K562 (cell line): ENCODE measurements at regions not wholly inside any gene's neighbourhood (a gene's known extent, or its start where the extent isn't known, plus 50 kb on each side); places are given as distances from the start of the nearest gene placed in this dataset.

Source experiments
- ATAC-seq: fragments of 200-7000 bp; cut with Tn5 transposase; 3 replicates; pipeline ENCODE4 v1.9.1; 2020; ENCODE audit warnings: moderate library complexity
- BruUV-seq: library from RNA; stranded (reverse); fragments of 400-500 nt; replicated peaks from 2 replicates; lab custom pipeline; 2021; lab: Mats Ljungman, UMichigan
- CTCF ChIA-PET: fragments of 300-600 bp; formaldehyde crosslinking; extraction: SDS; loops from one replicate; lab custom pipeline; 2021; ENCODE audit warnings: low intra/inter-chr PET ratio; lab: Yijun Ruan, JAX
- POLR2A ChIA-PET: fragments of 300-600, 350-650 bp; sonication (Branson Sonifier 250); formaldehyde crosslinking; extraction: SDS; loops from one replicate; lab custom pipeline; 2021; ENCODE audit warnings: antibody characterized with exemption, inconsistent platforms; lab: Yijun Ruan, JAX
- DNase-seq, 4 experiments: peaks; one replicate each; pipeline versions ENCODE4 v3.0.0 to v3.0.0-alpha.2; 2011 to 2018; ENCODE audit warnings: low spot score in 3 of 4, mixed read lengths in 3 of 4; ENCODE audit errors: extremely low read depth in 1 of 4
- FAIRE-seq: peaks from 2 replicates; lab custom pipeline; 2011; peaks lifted over from hg19 to GRCh38; lab: Jason Lieb, UNC
- H2AFZ ChIP-seq: 2 replicates; pipeline ENCODE4 v1.6.0; 2011; ENCODE audit warnings: low read depth, low read length, control low read depth, inconsistent platforms
- H3K27ac ChIP-seq: fragments of 200-600 bp; 3 replicates; pipeline ENCODE4 v1.8.0; 2011; ENCODE audit warnings: low read depth, mild to moderate bottlenecking, control low read depth, inconsistent platforms, low read length, moderate library complexity, mixed read lengths; ENCODE audit errors: extremely low read depth
- H3K27me3 ChIP-seq, 2 experiments: fragments of 300-600 bp in 1 of 2; 2 replicates in 1 of 2; 3 replicates in 1 of 2; pipeline versions ENCODE4 v1.6.0 to v1.8.0; 2011; ENCODE audit warnings: inconsistent platforms in 2 of 2, low read length in 2 of 2, mild to moderate bottlenecking in 1 of 2, mixed read lengths in 1 of 2, moderate library complexity in 1 of 2; ENCODE audit not compliant: control insufficient read depth in 2 of 2, insufficient read depth in 2 of 2
- H3K36me3 ChIP-seq: fragments of 300-600 bp; 3 replicates; pipeline ENCODE4 v1.8.0; 2011; ENCODE audit warnings: mild to moderate bottlenecking, low read length, inconsistent platforms; ENCODE audit not compliant: control insufficient read depth, insufficient read depth
- H3K4me1 ChIP-seq, 2 experiments: fragments of 200-600 bp in 1 of 2; replicated peaks in 1 of 2; 2 replicates in 1 of 2; 3 replicates in 1 of 2; pipeline versions ENCODE4 v1.5.1 to v1.8.0; 2011; ENCODE audit warnings: inconsistent platforms in 2 of 2, low read length in 2 of 2, mild to moderate bottlenecking in 1 of 2, mixed read lengths in 1 of 2, moderate library complexity in 1 of 2; ENCODE audit not compliant: control insufficient read depth in 2 of 2, insufficient read depth in 2 of 2
- H3K4me2 ChIP-seq: 2 replicates; pipeline ENCODE4 v1.6.1; 2011; ENCODE audit warnings: low read length, control low read depth, inconsistent platforms, mixed read lengths; ENCODE audit not compliant: insufficient read depth
- H3K4me3 ChIP-seq: fragments of 200-600 bp; sonication (generic), shearing (Covaris generic); 2 replicates; pipeline ENCODE4 v1.5.1; 2016; ENCODE audit warnings: control low read depth, inconsistent platforms
- H3K79me2 ChIP-seq: fragments of 200-600 bp; 3 replicates; pipeline ENCODE4 v1.8.0; 2011; ENCODE audit warnings: low read length, inconsistent platforms; ENCODE audit not compliant: control insufficient read depth, insufficient read depth
- H3K9ac ChIP-seq, 2 experiments: 2 replicates each; pipeline versions ENCODE4 v1.6.0 to v1.6.1; 2011; ENCODE audit warnings: low read depth in 2 of 2, low read length in 2 of 2, control low read depth in 1 of 2, inconsistent platforms in 1 of 2, mild to moderate bottlenecking in 1 of 2, mixed read lengths in 1 of 2; ENCODE audit not compliant: insufficient read depth in 1 of 2
- H3K9me1 ChIP-seq: one replicate; pipeline ENCODE4 v1.6.0; 2011; ENCODE audit warnings: inconsistent platforms, mild to moderate bottlenecking, low read length, moderate library complexity; ENCODE audit not compliant: control insufficient read depth, insufficient read depth
- H3K9me3 ChIP-seq: replicated peaks from 2 replicates; pipeline ENCODE4 v1.5.1; 2011; ENCODE audit warnings: low read depth, low read length, inconsistent platforms; ENCODE audit not compliant: control insufficient read depth, insufficient read depth
- H4K20me1 ChIP-seq: replicated peaks from 2 replicates; pipeline ENCODE4 v1.6.1; 2011; ENCODE audit warnings: low read length, inconsistent platforms, mixed read lengths; ENCODE audit not compliant: control insufficient read depth, insufficient read depth
- EWSR1 ChIP-seq: fragments of 450-650 bp; IDR thresholded peaks from 2 replicates; pipeline ENCODE4 v1.6.1; 2018; ENCODE audit warnings: borderline replicate concordance, mild to moderate bottlenecking, low read depth, moderate library complexity; ENCODE audit not compliant: partially characterized antibody
- FUS ChIP-seq: fragments of 200-400 bp; formaldehyde crosslinking; optimal IDR thresholded peaks from 2 replicates; pipeline ENCODE3; 2017; ENCODE audit warnings: low read depth, low read length
- NR4A1 ChIP-seq, 2 experiments: fragments of 250-450 bp in 1 of 2; fragments of 450-650 bp in 1 of 2; sonication (Bioruptor Pico) in 1 of 2; IDR thresholded peaks; 2 replicates each; pipeline versions ENCODE4 v1.4.0 to v1.6.1; 2016 to 2020; ENCODE audit warnings: mild to moderate bottlenecking in 2 of 2, missing compliant biosample characterization in 1 of 2, missing genetic modification characterization in 1 of 2, moderate library complexity in 1 of 2
- PML ChIP-seq: IDR thresholded peaks from 2 replicates; pipeline ENCODE4 v1.6.1; 2012; ENCODE audit warnings: low read length, inconsistent platforms
- POLR2H ChIP-seq: IDR thresholded peaks from 2 replicates; pipeline ENCODE4 v1.6.1; 2016; ENCODE audit warnings: missing genetic modification characterization, low read depth, mild to moderate bottlenecking, control low read depth, missing compliant biosample characterization, moderate library complexity
- PTBP1 ChIP-seq: fragments of 200-400 bp; formaldehyde crosslinking; IDR thresholded peaks from 2 replicates; pipeline ENCODE4 v1.6.1; 2017; ENCODE audit warnings: low read depth, low read length
- TEAD1 ChIP-seq, 2 experiments: fragments of 450-650 bp in 1 of 2; sonication (generic) in 1 of 2; formaldehyde crosslinking; IDR thresholded peaks; 2 replicates each; pipeline versions ENCODE4 v1.4.0 to v1.8.0; 2020 to 2022; ENCODE audit warnings: mild to moderate bottlenecking in 2 of 2, missing genetic modification reagents in 1 of 2
- TOE1 ChIP-seq, 2 experiments: fragments of 450-650 bp in 1 of 2; sonication (generic) in 1 of 2; formaldehyde crosslinking in 1 of 2; IDR thresholded peaks; 2 replicates each; pipeline versions ENCODE4 v1.7.1 to v1.8.0; 2016 to 2022; ENCODE audit warnings: borderline replicate concordance in 2 of 2, mild to moderate bottlenecking in 2 of 2, antibody characterized with exemption in 1 of 2, inconsistent platforms in 1 of 2, low read depth in 1 of 2, missing genetic modification reagents in 1 of 2, moderate library complexity in 1 of 2
- WGBS: fragments of 100-300 bp; shearing (Covaris generic); methylation state at CpG from one replicate; pipeline ENCODE4 v1.1.6; 2016; ENCODE audit warnings: low coverage, mixed read lengths; ENCODE audit not compliant: insufficient coverage; ENCODE audit errors: missing lambda C conversion rate; 5-methylcytosine and 5-hydroxymethylcytosine counted together
- in situ Hi-C: fragments of 300-500 bp; cut with MboI; formaldehyde crosslinking; loops from 4 replicates; pipeline ENCODE4 v1.15.0; 2018; ENCODE audit warnings: inconsistent platforms, mixed read lengths
- intact Hi-C: fragments of 100-400 bp; cut with micrococcal nuclease; formaldehyde crosslinking; loops from 2 replicates; pipeline ENCODE4 v1.14.2; 2022
- TF ChIP-seq, protein P1 (sequence below): fragments of 250-450 bp; sonication (Bioruptor Pico); IDR thresholded peaks from 2 replicates; pipeline ENCODE4 v1.4.0; 2020
- TF ChIP-seq, protein P2 (sequence below): sonication (generic); formaldehyde crosslinking; IDR thresholded peaks from 2 replicates; pipeline ENCODE4 v1.8.1; 2023; ENCODE audit warnings: mild to moderate bottlenecking, missing genetic modification reagents

DNA sequence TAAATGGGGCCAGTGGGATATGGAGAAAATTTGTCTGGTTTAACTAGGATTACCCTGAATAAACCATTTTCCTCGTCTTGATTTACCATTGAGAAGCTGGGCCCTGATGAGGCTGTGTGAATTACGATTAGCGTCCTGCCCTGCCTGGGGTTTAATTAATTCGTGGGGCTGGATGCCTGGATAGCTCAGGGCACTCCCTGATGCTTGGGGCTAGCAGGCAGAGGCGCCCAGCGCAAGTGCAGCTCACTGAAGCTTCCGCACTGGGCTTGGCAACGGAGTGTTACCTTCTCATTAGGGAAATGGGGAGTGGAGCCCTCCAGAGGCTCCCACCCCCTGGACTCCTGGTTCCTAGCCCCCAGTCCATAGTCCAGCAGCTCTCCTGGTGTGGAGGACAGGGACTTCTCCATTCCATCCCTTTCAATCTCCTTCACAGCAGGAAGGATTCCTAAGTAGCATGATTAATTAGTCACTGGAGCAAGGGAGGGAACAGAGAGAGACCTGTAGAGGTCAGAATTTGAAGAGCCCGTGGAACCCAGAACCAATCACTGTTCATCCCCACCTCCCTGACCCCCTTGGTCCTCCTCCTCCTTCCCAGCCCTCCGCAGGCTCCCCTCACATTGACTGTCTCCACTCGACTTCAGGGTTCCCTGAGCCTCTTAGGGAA is 107.2 kb downstream of the UQCRFS1 start:
- Histone ChIP-seq H3K9me3 (no peaks in the 10 kb centered on the region), H3K27ac (no peak overlapping the region), H3K4me1 (no peaks in the 10 kb centered on the region), H3K4me2 (no peak overlapping the region), H3K36me3 (no peaks in the 10 kb centered on the region), H2AFZ (no peak overlapping the region), H3K9me1 (no peaks in the 10 kb centered on the region), H3K79me2 (no peaks in the 10 kb centered on the region), H4K20me1 (no peaks in the 10 kb centered on the region; the same call in 1 of the 2 replicates), H3K4me3 (no peak overlapping the region), H3K27me3 (peaks cover 0 to 20% of the 10 kb centered on the region in 2 experiments; a peak in 2 of 5 replicates), H3K9ac (no peak overlapping the region)
- TF ChIP-seq, protein P1, sequence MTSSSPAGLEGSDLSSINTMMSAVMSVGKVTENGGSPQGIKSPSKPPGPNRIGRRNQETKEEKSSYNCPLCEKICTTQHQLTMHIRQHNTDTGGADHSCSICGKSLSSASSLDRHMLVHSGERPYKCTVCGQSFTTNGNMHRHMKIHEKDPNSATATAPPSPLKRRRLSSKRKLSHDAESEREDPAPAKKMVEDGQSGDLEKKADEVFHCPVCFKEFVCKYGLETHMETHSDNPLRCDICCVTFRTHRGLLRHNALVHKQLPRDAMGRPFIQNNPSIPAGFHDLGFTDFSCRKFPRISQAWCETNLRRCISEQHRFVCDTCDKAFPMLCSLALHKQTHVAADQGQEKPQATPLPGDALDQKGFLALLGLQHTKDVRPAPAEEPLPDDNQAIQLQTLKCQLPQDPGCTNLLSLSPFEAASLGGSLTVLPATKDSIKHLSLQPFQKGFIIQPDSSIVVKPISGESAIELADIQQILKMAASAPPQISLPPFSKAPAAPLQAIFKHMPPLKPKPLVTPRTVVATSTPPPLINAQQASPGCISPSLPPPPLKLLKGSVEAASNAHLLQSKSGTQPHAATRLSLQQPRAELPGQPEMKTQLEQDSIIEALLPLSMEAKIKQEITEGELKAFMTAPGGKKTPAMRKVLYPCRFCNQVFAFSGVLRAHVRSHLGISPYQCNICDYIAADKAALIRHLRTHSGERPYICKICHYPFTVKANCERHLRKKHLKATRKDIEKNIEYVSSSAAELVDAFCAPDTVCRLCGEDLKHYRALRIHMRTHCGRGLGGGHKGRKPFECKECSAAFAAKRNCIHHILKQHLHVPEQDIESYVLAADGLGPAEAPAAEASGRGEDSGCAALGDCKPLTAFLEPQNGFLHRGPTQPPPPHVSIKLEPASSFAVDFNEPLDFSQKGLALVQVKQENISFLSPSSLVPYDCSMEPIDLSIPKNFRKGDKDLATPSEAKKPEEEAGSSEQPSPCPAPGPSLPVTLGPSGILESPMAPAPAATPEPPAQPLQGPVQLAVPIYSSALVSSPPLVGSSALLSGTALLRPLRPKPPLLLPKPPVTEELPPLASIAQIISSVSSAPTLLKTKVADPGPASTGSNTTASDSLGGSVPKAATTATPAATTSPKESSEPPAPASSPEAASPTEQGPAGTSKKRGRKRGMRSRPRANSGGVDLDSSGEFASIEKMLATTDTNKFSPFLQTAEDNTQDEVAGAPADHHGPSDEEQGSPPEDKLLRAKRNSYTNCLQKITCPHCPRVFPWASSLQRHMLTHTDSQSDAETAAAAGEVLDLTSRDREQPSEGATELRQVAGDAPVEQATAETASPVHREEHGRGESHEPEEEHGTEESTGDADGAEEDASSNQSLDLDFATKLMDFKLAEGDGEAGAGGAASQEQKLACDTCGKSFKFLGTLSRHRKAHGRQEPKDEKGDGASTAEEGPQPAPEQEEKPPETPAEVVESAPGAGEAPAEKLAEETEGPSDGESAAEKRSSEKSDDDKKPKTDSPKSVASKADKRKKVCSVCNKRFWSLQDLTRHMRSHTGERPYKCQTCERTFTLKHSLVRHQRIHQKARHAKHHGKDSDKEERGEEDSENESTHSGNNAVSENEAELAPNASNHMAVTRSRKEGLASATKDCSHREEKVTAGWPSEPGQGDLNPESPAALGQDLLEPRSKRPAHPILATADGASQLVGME (CRISPR knock-in tag): no peak
- TF ChIP-seq FUS: no peak
- no peak for TF ChIP-seq PTBP1
- TF ChIP-seq NR4A1 (CRISPR knock-in tag; IDR thresholded peaks at IDR 0.05): no peak
- TF ChIP-seq NR4A1 (tag; IDR thresholded peaks at IDR 0.05): no peak
- TF ChIP-seq, protein P2, sequence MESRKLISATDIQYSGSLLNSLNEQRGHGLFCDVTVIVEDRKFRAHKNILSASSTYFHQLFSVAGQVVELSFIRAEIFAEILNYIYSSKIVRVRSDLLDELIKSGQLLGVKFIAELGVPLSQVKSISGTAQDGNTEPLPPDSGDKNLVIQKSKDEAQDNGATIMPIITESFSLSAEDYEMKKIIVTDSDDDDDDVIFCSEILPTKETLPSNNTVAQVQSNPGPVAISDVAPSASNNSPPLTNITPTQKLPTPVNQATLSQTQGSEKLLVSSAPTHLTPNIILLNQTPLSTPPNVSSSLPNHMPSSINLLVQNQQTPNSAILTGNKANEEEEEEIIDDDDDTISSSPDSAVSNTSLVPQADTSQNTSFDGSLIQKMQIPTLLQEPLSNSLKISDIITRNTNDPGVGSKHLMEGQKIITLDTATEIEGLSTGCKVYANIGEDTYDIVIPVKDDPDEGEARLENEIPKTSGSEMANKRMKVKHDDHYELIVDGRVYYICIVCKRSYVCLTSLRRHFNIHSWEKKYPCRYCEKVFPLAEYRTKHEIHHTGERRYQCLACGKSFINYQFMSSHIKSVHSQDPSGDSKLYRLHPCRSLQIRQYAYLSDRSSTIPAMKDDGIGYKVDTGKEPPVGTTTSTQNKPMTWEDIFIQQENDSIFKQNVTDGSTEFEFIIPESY (CRISPR knock-in tag): no peak
- TF ChIP-seq POLR2H (tag): no peak
- TF ChIP-seq TOE1 (IDR thresholded peaks at IDR 0.05; ENCODE audit: borderline replicate concordance): no peak
- TF ChIP-seq TOE1 (CRISPR knock-in tag; IDR thresholded peaks at IDR 0.05; ENCODE audit: borderline replicate concordance, low read depth): no peak
- TF ChIP-seq EWSR1: no peak
- no peak for TF ChIP-seq PML
- no peak for TF ChIP-seq TEAD1 (CRISPR knock-in tag; IDR thresholded peaks at IDR 0.05)
- in situ Hi-C loops: no loop called here
- no peak for FAIRE-seq
- ATAC-seq: no peak
- BruUV-seq: no TSS peak
- intact Hi-C loops: no loop called here
- ChIA-PET CTCF (no interaction called here), POLR2A (interaction anchor here (0.6 kb wide), 1 partner anchor 501 kb away, joined by 3 read pairs; no protein-coding TSS in a partner anchor)
- WGBS: under 1% methylated on average over 11 of the region's 11 CpGs
- no peak for DNase-seq
